Kidney tubule cell (primary cell): ENCODE measurements at regions not wholly inside any gene's neighbourhood (a gene's known extent, or its start where the extent isn't known, plus 50 kb on each side); places are given as distances from the start of the nearest gene placed in this dataset.
A peak's percentile ranks its signal among the peaks of the same experiment; 100 is the strongest.
"Not testable (repeated sequence)": the region's sequence is repeated elsewhere in the genome, so short reads cannot be mapped to it uniquely, and the experiment has no call there.

Experiments
- DNase-seq: peaks from one replicate; pipeline ENCODE4 v3.0.0-alpha.2; 2018; ENCODE audit warnings: low spot score

DNA sequence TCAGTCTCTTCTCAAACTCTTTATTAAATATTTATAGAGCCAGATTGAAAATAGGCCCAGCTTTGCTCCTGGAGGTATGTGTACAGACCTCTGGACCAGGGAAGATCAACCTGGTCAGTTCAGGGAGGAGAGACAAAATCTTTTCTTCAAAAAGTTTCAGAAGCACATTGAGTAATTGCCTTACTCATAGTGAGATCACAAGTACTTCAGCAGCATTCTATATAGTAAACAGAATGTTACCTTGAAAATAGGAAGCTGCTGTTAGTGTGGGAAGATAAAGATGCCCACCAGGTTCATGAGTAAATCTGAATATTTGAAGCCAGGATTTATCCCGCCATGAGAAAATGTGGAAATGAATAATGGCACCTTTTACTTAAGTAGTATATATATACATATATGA is 665.9 kb upstream of the CITED2 start:
- peak; percentile 45 for DNase-seq

DNA sequence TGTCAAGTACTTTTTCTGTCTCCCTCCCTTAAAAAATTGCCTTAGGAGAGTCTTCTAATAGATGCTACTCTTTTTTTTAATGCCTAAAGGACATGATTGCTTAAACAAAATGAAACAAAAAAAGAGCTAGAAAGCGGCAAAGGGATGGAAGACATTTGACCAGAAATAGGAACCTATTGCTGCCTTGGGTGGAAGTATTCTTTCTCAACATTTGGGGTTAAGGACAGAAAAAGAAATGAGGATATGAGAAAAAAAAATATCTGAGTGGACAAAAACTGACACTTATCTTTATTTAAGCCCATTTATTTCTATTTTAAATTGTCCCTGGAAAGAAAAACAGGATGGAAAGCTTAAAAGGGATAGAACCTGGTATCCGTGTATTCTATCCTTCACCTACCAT is 664.9 kb upstream of the CITED2 start:
- DNase-seq: no peak

DNA sequence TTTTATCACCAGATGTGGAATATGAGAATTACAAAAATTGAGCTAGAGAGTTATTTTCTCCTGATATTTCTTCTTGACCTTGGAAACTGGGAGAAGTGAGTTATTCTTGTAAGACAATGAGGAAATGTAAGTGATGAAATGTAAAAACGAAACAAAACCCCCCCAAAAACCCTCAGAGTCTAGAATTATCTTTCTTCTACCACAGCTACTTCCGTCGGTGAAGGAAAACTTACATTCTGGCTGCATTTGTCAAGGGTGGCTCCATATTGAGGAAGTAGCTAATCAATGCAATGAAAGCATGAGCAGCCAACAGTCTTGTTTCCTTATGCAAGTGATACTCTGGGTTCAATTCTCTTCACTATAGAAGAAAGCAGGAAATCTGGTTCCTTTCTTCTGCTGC is 661.7 kb upstream of the CITED2 start:
- no peak for DNase-seq

DNA sequence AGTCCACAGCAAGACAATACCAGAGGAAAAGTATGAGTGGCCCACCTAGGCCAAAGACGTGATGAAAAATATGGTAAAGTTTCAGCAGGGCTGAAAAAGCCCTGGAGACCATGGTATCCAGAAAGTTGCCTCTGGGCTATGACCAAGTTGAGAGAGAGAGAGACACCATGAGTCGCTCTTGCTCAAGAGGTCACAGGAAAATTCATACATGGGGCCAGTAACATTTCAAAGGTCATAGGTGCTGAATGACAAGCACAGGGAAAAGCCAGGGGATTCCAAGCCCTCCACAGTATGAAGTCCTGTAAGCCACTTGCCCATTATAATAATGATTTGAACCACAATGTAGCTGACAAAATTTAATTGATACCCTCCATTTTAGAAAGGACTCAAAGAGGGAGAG is 657.7 kb upstream of the CITED2 start:
- DNase-seq: no peak

DNA sequence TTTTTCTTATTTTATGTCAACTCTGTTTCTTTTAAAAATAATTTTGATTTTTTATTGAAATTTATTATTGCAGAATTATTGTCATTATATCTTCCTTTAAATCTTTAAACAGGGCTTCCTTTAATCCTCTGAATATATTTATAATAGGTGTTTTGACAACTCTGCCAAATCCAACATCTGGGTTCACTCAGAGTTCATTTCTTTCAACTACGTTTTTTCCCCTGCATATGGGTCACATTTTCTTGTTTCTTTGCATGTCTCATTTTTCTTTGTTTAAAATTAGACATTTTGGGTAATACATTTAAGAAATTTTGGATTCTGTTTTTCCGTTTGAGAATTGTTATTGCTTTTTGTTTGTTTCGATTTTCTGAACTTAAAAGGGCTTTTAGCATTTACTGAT is 655.1 kb upstream of the CITED2 start:
- no peak for DNase-seq

DNA sequence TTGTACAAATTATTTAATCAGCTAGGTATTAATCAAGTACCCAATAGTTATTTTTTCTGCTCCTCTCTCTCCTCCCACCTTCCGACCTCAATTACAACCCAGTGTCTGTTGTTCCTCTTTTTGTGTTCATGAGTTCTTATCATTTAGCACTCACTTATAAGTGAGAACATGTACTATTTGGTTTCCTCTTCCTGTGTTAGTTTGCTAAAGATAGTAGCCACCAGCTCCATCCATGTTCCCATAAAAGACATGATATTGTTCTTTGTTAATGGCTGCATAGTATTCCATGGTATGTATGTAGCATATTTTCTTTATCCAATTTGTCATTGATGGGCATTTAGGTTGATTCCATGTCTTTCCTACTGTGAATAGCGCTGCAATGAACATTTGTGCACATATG is 652.8 kb upstream of the CITED2 start:
- no peak for DNase-seq

DNA sequence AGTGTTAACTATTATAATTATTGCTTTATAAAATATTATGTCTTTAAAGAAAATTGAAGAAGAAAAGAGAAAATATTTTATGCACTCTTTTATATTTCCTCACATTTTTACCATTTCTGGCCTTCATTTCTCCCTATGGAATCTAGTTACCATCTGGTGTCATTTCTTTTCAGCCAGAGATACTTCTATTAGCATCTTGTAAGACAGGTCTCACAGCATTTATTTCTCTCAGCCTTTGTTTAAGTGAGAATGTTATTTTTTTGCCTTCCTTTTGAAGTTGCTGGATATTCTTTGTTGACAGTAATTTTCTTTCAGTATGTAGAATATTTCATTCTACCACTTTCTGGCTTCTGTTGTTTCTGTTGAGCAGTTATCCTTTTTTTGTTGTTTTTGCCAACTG is 652.1 kb upstream of the CITED2 start:
- DNase-seq: no peak

DNA sequence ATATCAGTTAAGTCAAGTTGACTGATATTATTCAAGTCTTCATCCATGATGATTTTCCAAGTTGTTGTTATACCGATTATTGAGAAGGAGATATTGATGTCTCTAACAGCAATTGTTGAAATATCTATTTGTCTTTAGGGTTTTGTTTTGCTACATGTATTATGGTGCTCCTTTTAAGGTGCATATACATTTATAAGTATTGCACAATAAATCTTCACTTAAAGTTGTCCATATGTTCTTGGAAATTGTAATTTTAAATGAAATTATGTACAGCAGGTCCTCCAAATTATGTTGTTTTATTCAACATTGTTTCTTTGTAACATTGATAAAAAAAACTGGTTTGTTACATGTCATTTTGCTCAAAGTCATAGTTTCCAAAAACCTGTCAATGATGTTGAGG is 650.7 kb upstream of the CITED2 start:
- DNase-seq: no peak

DNA sequence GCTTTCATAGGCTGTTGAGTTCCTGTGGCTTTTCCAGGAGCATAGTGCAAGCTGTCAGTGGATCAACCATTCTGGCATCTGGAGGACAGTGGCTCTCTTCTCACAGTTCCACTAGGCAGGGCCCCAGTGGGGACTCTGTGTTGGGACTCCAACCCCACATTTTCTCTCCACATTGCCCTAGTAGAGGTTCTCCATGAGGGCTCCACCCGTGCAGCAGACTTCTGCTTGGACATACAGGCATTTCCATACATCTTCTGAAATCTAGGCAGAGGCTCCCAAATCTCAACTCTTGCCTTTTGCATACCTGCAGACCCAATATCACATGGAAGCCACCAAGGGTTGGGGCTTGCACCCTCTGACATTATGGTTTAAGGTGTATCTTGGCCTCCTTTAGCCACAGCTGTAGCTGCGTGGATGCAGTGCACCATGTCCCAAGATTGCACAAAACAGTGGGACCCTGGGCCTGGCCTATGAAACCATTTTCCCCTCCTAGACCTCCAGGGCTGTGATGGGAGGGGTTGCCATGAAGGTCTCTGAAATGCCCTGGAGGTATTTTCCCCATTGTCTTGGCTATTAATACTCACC is 645.9 kb upstream of the CITED2 start:
- DNase-seq: no peak

DNA sequence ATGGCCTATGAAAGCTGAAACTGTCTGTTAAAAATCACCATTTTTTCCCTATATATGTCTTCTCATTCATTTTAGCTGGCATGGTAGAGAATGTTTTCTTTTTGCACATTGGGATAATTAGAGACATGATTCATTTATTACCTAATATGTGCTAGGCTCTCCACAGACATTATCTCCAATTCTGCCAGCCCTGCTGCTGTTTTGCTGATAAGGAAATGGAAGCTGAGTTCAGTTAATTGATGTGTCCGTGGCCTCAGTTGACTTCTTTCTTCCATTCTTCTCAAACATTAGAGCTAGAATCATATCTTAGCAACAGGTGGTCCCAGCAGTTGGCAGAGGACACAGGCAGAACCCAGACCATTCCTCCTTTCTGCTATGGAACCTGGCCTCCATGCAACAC is 644.1 kb upstream of the CITED2 start:
- DNase-seq: no peak

DNA sequence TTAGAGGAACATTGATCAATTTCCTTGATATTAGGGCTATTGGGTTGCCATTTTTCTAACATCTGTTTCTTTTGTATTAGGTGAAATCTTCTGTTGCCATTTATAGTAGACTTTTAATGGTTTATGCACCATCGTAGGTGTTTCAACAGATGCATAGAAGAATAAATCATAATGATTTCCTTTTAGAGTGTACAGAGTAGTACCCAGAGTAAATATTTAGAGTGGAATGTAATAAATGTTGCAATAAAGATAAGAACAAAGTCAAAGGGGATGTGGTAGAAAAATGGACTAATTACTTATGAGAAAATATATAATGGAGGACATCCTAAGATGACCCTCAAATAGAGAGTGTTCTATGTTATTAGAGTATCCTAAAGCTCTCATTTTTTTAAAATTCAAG is 643.0 kb upstream of the CITED2 start:
- DNase-seq: no peak

DNA sequence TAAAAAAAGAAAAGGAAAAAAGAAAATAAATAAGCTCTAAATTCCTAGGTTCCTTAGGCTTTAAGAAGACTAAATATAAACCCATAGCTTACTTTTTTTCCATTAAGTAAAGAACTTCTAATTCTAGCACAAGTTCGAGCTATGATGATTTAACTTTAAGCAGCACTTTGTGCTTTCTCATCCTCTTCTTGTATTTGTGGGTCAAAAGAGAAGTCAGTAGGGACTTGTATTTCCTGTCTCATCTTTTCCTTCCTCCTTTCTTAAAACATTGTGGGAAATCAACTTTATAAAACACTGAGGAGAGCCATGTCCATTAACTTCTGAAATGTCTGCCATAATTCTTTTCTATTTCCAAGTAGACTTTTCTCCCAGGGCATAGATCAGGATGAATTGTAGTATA is 637.7 kb upstream of the CITED2 start:
- DNase-seq: no peak

DNA sequence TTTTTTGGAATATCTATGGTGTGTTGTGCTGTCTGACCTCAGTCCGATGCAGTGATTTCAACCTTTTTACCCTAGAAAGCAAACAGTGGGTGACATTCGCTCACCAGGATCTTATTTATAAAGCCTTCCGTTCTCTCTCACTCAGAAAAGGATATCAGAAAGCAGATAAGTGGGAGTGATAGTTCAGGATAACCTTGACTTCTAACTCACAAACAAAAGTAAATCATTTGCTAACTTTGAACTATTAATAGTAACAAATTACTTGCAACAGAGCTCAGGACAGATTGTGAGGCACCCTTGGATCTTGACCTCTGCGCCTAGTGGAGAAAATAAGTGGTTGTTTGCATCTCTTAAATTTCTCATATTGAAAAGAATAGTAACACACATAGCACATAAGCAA is 637.1 kb upstream of the CITED2 start:
- DNase-seq: no peak

DNA sequence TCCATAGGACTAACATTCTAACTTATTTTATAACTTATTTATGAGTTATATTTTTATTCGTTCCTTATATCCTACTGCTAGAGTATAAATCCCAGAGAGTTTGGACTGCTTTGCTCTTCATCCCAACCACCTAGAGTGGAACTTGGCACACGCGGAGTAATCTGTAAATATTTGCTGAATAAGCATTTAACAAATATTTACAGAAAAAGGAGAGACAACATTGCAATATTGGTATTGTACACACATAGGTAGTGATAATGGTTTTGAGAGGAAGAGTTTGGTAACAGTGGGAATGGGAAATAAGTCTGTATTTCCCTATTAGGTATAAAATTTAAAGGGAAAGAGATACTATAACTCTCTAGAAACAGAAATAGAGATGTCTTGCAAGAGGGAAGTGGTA is 634.8 kb upstream of the CITED2 start:
- no peak for DNase-seq

DNA sequence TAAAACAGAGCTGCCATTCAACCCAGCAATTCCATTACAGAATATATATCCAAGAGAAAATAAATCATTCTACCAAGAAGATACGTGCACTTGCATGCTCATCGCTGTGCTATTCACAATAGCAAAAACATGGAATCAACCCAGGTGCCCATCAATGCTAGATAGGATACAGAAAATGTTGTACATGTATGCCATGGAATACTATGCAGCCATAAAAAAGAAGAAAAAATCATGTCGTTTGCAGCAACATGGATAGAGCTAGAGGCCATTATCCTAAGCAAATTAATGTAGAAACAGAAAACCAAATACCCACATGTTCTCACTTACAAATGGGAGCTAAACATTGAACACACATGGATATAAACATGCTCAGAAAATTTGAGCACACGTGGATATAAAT is 633.1 kb upstream of the CITED2 start:
- no peak for DNase-seq

DNA sequence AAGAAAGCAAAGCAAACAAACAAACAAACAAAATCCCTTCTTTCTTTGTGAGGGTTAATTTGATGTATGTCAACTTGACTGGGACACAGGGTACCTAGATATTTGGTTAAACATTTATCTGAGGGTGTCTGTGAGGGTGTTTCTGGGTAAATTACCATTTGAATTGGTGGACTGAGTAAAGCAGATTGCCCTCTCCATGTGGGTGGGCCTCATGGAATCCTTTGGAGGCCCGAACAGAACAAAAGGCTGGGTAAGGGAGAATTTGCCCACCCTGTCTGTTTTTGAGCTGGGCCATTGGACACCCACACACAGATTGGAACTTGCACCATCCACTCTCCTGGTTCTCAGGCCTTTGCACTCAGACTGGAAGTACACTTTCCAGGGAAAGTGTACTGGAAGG is 628.8 kb upstream of the CITED2 start:
- DNase-seq: no peak

DNA sequence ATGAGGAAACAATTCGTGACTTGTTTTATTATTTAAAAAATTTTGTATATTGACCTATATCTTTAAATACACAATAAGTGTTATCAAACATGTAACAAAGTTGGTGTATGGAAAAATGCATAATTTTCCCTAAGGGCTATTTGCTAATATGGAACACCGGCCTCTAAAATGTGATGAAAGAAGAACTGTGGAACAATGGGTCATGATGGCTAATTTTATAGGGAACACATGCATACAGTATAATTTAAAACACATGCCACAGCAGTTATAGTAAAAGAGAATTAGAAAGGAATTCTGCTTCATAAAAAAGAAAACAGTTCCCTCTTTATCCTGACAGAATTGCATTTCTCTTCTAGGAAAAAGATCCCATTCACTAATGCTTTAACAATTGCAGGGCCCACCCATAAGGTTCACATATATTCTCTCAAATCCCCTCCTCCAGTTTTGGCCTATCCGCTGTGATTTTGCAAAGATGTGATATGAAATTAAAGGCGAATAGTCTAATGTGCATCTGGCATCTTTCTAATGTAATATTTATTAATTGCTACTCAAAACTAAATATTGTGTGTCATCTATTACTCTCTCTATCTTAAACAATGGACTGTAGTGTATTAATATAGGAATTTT is 628.1 kb upstream of the CITED2 start:
- no peak for DNase-seq

DNA sequence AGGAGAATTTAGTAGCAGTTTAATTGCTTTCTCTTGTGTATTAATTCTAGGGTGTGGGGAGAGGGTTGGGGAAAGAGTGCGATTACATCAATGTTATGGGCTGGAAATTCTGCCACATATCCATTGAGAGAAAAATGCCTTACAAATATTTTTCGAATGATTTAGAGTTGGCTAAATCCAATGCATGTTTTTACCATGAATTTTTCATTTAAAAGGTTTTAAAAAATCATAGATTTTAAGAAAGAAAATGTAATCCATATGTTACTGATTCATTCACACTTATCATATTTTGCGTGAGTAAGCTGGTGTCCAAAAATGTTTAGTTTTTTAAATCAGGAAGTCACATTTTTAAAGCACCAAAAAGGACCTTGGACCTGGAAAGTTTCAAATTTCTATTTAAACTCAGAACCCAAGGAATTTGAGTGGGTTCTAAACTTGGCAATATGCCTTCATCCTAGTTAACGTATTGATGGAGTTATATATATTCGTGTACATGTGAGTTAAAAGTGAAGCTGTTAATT is 627.4 kb upstream of the CITED2 start:
- DNase-seq: no peak

DNA sequence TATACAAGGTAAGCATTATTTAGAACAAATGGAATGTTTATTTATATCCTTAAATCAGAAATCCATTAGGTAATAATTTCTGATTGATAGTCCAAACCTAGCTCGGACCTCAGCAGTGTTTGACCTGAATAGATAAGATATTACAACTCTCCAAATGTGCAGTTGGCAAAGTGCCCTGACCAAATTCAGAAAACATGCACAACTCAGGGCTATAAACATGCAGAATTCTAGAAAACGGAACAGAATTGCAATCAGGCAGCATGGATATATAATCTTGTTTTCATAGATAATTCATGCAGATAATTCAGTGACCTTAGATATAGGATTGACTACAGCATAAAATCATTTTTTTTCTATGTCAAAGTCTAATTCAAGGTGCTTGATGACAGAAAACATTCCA is 626.6 kb upstream of the CITED2 start:
- no peak for DNase-seq

DNA sequence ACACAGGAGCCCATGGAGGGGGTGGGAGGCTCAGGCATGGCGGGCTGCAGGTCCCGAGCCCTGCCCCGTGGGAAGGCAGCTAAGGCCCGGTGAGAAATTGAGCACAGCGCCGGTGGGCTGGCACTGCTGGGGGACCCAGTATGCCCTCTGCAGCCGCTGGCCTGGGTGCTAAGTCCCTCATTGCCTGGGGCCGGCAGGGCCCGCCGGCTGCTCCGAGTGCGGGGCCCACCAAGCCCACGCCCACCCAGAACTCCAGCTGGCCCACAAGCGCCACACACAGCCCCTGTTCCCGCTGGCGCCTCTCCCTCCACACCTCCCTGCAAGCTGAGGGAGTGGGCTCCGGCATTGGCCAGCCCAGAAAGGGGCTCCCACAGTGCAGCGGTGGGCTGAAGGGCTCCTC is 625.2 kb upstream of the CITED2 start:
- DNase-seq: not testable (repeated sequence)

DNA sequence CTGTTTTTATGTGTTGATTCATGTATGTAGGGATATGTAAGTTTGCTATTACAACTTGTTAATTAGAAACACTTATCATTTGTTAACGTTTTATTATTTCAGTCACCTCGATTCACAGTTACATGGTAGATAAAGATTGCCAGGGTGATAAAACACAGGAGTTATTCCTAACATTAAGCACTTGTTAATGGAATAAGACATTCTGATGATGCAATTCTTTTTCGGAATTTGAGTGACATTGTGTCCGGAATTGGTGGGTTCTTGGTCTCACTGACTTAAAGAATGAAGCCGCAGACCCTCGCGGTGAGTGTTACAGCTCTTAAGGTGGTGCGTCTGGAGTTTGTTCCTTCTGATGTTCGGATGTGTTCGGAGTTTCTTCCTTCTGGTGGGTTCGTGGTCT is 624.0 kb upstream of the CITED2 start:
- not testable (repeated sequence) for DNase-seq

DNA sequence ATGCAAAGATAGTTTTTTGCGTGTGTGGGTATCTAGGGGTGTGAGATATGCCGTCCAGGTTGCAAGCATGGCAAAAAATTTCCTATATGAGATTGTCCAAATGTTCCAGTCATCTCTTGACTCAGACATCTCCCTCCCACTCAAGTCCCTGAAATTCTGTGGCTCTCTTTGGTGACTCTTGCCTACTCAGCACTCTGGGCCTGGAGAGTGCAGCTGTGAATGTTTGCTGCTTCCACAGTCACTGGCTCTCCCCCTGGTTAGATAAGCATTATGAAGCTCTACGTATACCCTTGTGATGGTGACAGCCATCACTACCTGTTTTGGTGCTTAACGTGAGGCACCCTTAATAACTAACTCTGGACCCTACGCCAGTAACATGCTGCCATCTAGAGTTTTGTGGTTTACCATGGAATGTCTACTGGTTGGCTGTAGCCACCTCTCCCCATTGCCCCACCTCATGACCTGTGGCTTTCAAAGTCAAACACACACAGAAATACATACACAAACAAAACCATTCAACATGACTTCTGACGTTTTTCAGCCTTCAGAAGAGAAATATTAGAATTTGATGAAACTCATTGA is 621.9 kb upstream of the CITED2 start:
- DNase-seq: peak; percentile 79

DNA sequence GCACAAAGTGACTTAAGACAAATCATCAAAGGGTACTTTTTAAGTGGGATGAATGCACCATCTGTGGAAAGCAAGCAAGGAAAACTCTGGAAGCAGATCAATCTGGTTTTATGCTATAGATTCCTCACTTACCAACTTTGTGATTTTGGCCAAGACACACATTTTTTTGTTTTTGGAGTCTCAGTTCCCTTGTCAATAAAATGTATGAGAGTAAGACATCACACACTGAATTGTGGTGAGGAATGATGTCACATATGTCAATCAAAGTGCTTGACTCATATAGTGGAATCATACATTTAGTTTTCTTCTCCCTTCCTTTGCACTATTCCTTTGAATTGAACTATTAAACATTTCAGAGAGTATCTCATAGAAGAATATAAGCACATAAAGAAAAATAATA is 620.5 kb upstream of the CITED2 start:
- no peak for DNase-seq
